Fibroblast of pulmonary artery (primary cell): ENCODE measurements at regions not wholly inside any gene's neighbourhood (a gene's known extent, or its start where the extent isn't known, plus 50 kb on each side); places are given as distances from the start of the nearest gene placed in this dataset.

Experiments used
- DNase-seq: peaks from one replicate; pipeline ENCODE4 v3.0.0-alpha.2; 2010; ENCODE audit warnings: low read depth
- H3K4me3 ChIP-seq: replicated peaks from 2 replicates; pipeline ENCODE4 v1.5.1; 2011; ENCODE audit warnings: low read depth, mild to moderate bottlenecking, control low read depth, low read length, moderate library complexity
- TF ChIP-seq, protein P1 (sequence below): IDR thresholded peaks from 2 replicates; pipeline ENCODE4 v1.5.1; 2011; ENCODE audit warnings: mild to moderate bottlenecking, control low read depth, low read length, inconsistent platforms; ENCODE audit errors: missing control alignments

DNA sequence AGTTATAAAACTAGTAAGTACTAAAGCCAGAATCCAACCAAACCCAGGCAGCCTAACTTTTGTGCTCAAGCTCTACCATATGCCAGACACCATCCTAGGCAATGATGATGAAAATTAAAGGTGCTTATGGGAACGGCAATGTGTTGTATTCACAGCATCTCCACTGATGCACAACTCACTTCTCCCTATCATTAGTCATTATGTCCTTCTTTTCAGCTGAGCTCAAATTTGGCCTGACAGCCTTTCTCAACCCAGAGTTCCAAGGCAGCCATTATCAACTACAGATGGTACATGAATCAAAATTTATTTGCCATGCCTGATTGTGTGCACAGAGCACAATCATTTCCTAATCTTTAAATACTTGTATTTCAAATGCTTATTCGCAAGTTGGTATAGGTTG lies 121.6 kb upstream of the TNPO1 start:
- TF ChIP-seq, protein P1, sequence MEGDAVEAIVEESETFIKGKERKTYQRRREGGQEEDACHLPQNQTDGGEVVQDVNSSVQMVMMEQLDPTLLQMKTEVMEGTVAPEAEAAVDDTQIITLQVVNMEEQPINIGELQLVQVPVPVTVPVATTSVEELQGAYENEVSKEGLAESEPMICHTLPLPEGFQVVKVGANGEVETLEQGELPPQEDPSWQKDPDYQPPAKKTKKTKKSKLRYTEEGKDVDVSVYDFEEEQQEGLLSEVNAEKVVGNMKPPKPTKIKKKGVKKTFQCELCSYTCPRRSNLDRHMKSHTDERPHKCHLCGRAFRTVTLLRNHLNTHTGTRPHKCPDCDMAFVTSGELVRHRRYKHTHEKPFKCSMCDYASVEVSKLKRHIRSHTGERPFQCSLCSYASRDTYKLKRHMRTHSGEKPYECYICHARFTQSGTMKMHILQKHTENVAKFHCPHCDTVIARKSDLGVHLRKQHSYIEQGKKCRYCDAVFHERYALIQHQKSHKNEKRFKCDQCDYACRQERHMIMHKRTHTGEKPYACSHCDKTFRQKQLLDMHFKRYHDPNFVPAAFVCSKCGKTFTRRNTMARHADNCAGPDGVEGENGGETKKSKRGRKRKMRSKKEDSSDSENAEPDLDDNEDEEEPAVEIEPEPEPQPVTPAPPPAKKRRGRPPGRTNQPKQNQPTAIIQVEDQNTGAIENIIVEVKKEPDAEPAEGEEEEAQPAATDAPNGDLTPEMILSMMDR: no peak
- no peak for DNase-seq
- no peak overlapping the region for H3K4me3 ChIP-seq

GRCh38 chr5:72693546-72694205 lies 122.8 kb upstream of the TNPO1 start:
- TF ChIP-seq, protein P1: no peak
- DNase-seq: no peak
- no peak overlapping the region for H3K4me3 ChIP-seq

DNA sequence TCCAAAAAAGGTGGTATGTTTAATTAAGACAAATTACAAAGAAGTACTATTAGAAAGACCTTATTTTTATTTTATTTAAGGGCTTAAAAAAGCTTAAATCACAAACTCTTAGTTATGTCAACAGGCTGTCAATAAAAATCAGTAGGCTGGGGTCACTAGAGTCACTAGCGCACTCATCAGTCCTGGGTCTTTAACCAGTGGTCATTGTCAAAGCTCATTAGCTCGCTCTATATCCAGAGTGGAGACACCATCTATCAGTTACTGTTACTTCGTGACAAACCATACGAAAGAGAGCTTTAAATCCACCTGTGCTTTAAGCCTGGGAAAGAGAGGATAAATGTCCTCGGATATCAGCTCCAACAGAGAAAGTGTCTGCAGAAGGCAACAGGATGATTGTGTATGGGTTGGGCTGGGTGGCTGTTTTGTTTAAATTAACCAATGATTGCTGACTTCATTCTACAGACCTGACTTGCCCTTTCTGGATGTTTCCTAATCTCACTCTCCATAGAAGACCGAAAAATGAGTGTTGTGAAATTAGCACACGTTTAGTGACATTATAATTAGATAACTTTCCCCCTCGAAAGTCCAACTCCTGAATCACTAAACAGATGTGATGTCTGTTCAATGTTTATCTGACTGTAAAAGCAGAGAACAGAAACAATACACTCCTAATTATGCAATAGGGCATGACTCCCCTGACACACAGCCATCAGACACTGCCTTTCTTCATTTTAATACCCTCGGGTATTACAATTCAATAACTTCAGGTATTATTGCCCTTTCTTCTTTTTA lies 123.6 kb upstream of the TNPO1 start:
- TF ChIP-seq, protein P1: no peak
- no peak overlapping the region for H3K4me3 ChIP-seq
- peak; percentile 68 for DNase-seq

GRCh38 chr5:72692231-72692637 lies 124.2 kb upstream of the TNPO1 start:
- DNase-seq: peak; percentile 21
- TF ChIP-seq, protein P1: no peak
- no peak overlapping the region for H3K4me3 ChIP-seq

DNA sequence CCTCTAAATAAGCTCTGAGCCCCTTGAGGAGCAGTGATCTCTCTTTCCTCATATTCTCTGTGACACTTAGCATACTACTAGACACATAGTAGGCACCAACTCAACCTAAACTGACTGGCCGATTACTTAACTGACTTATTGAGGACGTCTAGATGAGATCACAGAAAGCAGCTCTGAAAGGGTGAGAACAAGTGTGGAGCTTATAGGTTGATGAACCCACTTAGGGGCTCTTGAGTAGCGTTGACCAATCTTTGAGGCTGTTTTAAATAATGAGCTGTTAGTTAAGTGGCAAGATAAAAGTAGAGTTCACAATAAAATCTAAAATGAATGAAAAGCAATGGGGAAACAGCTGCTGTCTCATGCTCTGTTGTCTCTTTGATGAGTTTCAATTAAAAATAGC lies 124.7 kb upstream of the TNPO1 start:
- TF ChIP-seq, protein P1: no peak
- H3K4me3 ChIP-seq: no peak overlapping the region
- no peak for DNase-seq

DNA sequence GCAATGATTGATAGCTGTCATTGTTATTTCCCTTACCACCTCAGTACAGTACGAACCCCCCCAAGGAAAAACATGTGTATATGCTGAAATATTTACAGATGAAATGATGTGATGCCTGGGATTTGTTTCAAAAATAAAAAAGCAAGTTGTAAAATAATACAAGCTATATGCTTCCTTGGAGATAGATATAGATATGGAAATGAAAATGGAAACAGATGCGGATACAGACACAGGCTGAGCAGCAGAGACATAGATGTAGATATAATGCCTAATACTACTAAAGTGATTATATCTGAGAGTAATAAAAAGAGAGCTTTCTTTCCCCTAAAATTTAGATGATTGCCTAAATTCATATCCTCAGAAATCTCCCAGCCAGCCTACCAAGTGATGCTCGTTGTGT lies 127.5 kb upstream of the TNPO1 start:
- no peak overlapping the region for H3K4me3 ChIP-seq
- TF ChIP-seq, protein P1: no peak
- no peak for DNase-seq
